Naive thymus-derived CD4-positive, alpha-beta T cell (primary cell): ENCODE measurements at regions not wholly inside any gene's neighbourhood (a gene's known extent, or its start where the extent isn't known, plus 50 kb on each side); places are given as distances from the start of the nearest gene placed in this dataset.

Source experiments
- ATAC-seq: fragments of 150-1000 bp; cut with Tn5 transposase; 2 replicates; pipeline ENCODE4 v1.10.0; 2021; ENCODE audit warnings: mild to moderate bottlenecking, moderate library complexity
- CTCF ChIA-PET: fragments of 350-600 bp; sonication (Branson Sonifier 250); formaldehyde crosslinking; loops from one replicate; lab custom pipeline; 2021; ENCODE audit warnings: antibody characterized with exemption; lab: Charles Lee
- POLR2A ChIA-PET: fragments of 350-600 bp; sonication (Branson Sonifier 250); formaldehyde crosslinking; loops from one replicate; lab custom pipeline; 2021; ENCODE audit warnings: antibody characterized with exemption, inconsistent platforms; lab: Charles Lee
- DNase-seq, 9 donors: peaks; one replicate each; pipeline versions ENCODE4 v3.0.0 to v3.0.0-alpha.2; 2020 to 2022; ENCODE audit warnings: mixed read lengths in 1 of 9
- H3K27ac ChIP-seq: one replicate; pipeline ENCODE4 v1.7.0; 2013; ENCODE audit warnings: mild to moderate bottlenecking, low read depth, low read length, moderate library complexity
- H3K27me3 ChIP-seq, 2 donors: one replicate each; pipeline ENCODE4 v1.7.0; 2013; ENCODE audit warnings: low read length in 2 of 2, mild to moderate bottlenecking in 2 of 2, moderate library complexity in 2 of 2; ENCODE audit not compliant: control insufficient read depth in 2 of 2, insufficient read depth in 2 of 2
- H3K36me3 ChIP-seq, 3 experiments: 1 replicate in 2 of 3; 2 replicates in 1 of 3; pipeline ENCODE4 v1.7.0; 2013; ENCODE audit warnings: low read length in 3 of 3, mild to moderate bottlenecking in 3 of 3, moderate library complexity in 1 of 3; ENCODE audit not compliant: insufficient read depth in 3 of 3, control insufficient read depth in 2 of 3
- H3K4me1 ChIP-seq, 2 donors: one replicate each; pipeline ENCODE4 v1.7.0; 2013; ENCODE audit warnings: low read length in 2 of 2, mild to moderate bottlenecking in 2 of 2, moderate library complexity in 1 of 2; ENCODE audit not compliant: control insufficient read depth in 2 of 2, insufficient read depth in 2 of 2
- H3K4me3 ChIP-seq: 2 replicates; pipeline ENCODE4 v1.7.0; 2013; ENCODE audit warnings: mild to moderate bottlenecking, low read length
- H3K9me3 ChIP-seq, 3 experiments: 1 replicate in 2 of 3; 2 replicates in 1 of 3; pipeline ENCODE4 v1.7.0; 2013; ENCODE audit warnings: low read length in 3 of 3; ENCODE audit not compliant: control insufficient read depth in 2 of 3
- H3K27ac Mint-ChIP-seq, 9 donors: one replicate each; pipeline ENCODE4 v1.8.0; 2020 to 2022; ENCODE audit warnings: mixed read lengths in 9 of 9, mild to moderate bottlenecking in 8 of 9, moderate library complexity in 5 of 9, inconsistent platforms in 2 of 9
- H3K27me3 Mint-ChIP-seq, 5 donors: one replicate each; pipeline ENCODE4 v1.8.0; 2021 to 2022; ENCODE audit warnings: mixed read lengths in 5 of 5, mild to moderate bottlenecking in 1 of 5
- H3K36me3 Mint-ChIP-seq, 5 donors: one replicate each; pipeline ENCODE4 v1.8.0; 2020 to 2022; ENCODE audit warnings: mixed read lengths in 5 of 5, mild to moderate bottlenecking in 3 of 5, inconsistent platforms in 1 of 5
- H3K4me1 Mint-ChIP-seq, 7 donors: one replicate each; pipeline ENCODE4 v1.8.0; 2020 to 2022; ENCODE audit warnings: mixed read lengths in 7 of 7, mild to moderate bottlenecking in 3 of 7, inconsistent platforms in 1 of 7
- H3K4me3 Mint-ChIP-seq, 10 donors: one replicate each; pipeline ENCODE4 v1.8.0; 2020 to 2022; ENCODE audit warnings: mild to moderate bottlenecking in 10 of 10, mixed read lengths in 10 of 10, moderate library complexity in 6 of 10, inconsistent platforms in 2 of 10
- H3K9me3 Mint-ChIP-seq, 11 donors: one replicate each; pipeline ENCODE4 v1.8.0; 2020 to 2022; ENCODE audit warnings: mixed read lengths in 11 of 11, mild to moderate bottlenecking in 4 of 11, inconsistent platforms in 1 of 11, moderate library complexity in 1 of 11
- intact Hi-C, 2 donors: fragments of 100-400 bp; cut with micrococcal nuclease; formaldehyde crosslinking; loops; one replicate each; pipeline ENCODE4 v1.15.1; 2023

DNA sequence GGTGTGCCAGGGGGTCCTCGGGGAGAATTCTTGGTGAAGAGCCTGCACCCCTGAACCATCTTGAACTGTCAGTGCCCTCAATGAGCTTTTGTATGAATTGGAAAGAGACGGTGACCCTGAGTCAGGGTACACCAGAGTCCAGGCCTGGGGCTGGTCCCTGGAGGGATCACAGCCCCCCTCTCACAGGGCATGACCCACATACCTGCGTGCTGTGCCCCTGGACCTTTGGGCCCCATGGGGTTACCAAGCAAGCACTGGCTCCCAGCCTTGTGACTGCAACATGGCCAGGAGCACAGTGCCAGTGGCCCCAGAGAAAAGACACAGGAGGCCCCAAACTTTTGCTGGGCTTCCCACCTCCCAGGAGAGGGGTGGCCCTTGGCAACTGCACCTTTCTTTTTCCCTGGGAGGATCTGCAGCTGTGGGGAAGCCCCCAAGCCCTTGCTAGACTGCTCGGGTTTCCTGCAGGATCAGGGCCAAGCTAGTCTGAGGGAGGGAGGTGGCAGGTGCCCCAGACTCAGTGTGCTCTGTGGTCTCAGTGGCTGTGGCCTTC, 153.5 kb downstream of the ZNF248 start:
- intact Hi-C loops: no loop called here
- no peak for ATAC-seq
- peaks cover 0 to 12% (median 0%) of the 10 kb centered on the region in 3 experiments for H3K9me3 ChIP-seq
- DNase-seq: no peak
- H3K36me3 Mint-ChIP-seq: no peaks in the 10 kb centered on the region
- CTCF ChIA-PET: no interaction called here
- H3K9me3 Mint-ChIP-seq: peaks cover 6 to 19% (median 13%) of the 10 kb centered on the region in 11 donors
- no peak overlapping the region for H3K4me3 ChIP-seq
- POLR2A ChIA-PET: no interaction called here
- H3K4me1 Mint-ChIP-seq: no peaks in the 10 kb centered on the region
- H3K27me3 ChIP-seq: no peaks in the 10 kb centered on the region
- no peaks in the 10 kb centered on the region for H3K4me1 ChIP-seq
- H3K4me3 Mint-ChIP-seq: no peak overlapping the region
- no peaks in the 10 kb centered on the region for H3K36me3 ChIP-seq
- peaks cover 0 to 5% (median 0%) of the 10 kb centered on the region in 5 donors for H3K27me3 Mint-ChIP-seq
- no peak overlapping the region for H3K27ac Mint-ChIP-seq
- no peak overlapping the region for H3K27ac ChIP-seq

GRCh38 chr10:37703114-37703513, 154.3 kb downstream of the ZNF248 start:
- H3K36me3 Mint-ChIP-seq: no peaks in the 10 kb centered on the region
- no peaks in the 10 kb centered on the region for H3K4me1 Mint-ChIP-seq
- ChIA-PET CTCF (no interaction called here), POLR2A (no interaction called here)
- H3K27me3 Mint-ChIP-seq: peaks cover 0 to 5% (median 0%) of the 10 kb centered on the region in 5 donors
- H3K9me3 ChIP-seq: peaks cover 0 to 12% (median 0%) of the 10 kb centered on the region in 3 experiments
- intact Hi-C loops: no loop called here
- no peak overlapping the region for H3K4me3 ChIP-seq
- ATAC-seq (no peak), DNase-seq (no peak)
- no peaks in the 10 kb centered on the region for H3K36me3 ChIP-seq
- no peaks in the 10 kb centered on the region for H3K4me1 ChIP-seq
- no peak overlapping the region for H3K27ac Mint-ChIP-seq
- peaks cover 6 to 27% (median 14%) of the 10 kb centered on the region in 11 donors for H3K9me3 Mint-ChIP-seq
- H3K27me3 ChIP-seq: no peaks in the 10 kb centered on the region
- H3K27ac ChIP-seq: no peak overlapping the region
- no peak overlapping the region for H3K4me3 Mint-ChIP-seq

- no peaks in the 10 kb centered on the region for H3K4me1 Mint-ChIP-seq
- no peak overlapping the region for H3K27ac Mint-ChIP-seq
- intact Hi-C loops: no loop called here
- no peak for ATAC-seq
- Histone ChIP-seq H3K9me3 (peaks cover 0 to 12% (median 0%) of the 10 kb centered on the region in 3 experiments), H3K36me3 (no peaks in the 10 kb centered on the region), H3K27me3 (no peaks in the 10 kb centered on the region), H3K4me1 (no peaks in the 10 kb centered on the region), H3K4me3 (no peak overlapping the region), H3K27ac (no peak overlapping the region)
- ChIA-PET POLR2A (no interaction called here), CTCF (no interaction called here)
- H3K36me3 Mint-ChIP-seq: no peaks in the 10 kb centered on the region
- no peak for DNase-seq
- H3K27me3 Mint-ChIP-seq: peaks cover 0 to 5% (median 0%) of the 10 kb centered on the region in 5 donors
- H3K9me3 Mint-ChIP-seq: peaks cover 6 to 35% (median 17%) of the 10 kb centered on the region in 11 donors
- H3K4me3 Mint-ChIP-seq: no peak overlapping the region
Observed at GRCh38 chr10:37701781-37702493, 155.5 kb downstream of the ZNF248 start.

- CTCF ChIA-PET: no interaction called here
- no peak overlapping the region for H3K27ac Mint-ChIP-seq
- POLR2A ChIA-PET: no interaction called here
- DNase-seq (no peak), ATAC-seq (no peak)
- H3K27me3 ChIP-seq: no peaks in the 10 kb centered on the region
- no peaks in the 10 kb centered on the region for H3K36me3 Mint-ChIP-seq
- peaks cover 0 to 9% (median 0%) of the 10 kb centered on the region in 3 experiments for H3K9me3 ChIP-seq
- H3K4me3 ChIP-seq: no peak overlapping the region
- intact Hi-C loops: no loop called here
- peaks cover 0 to 5% (median 0%) of the 10 kb centered on the region in 5 donors for H3K27me3 Mint-ChIP-seq
- no peaks in the 10 kb centered on the region for H3K4me1 Mint-ChIP-seq
- no peaks in the 10 kb centered on the region for H3K4me1 ChIP-seq
- H3K36me3 ChIP-seq: no peaks in the 10 kb centered on the region
- peaks cover 0 to 37% (median 17%) of the 10 kb centered on the region in 11 donors for H3K9me3 Mint-ChIP-seq
- no peak overlapping the region for H3K27ac ChIP-seq
- H3K4me3 Mint-ChIP-seq: no peak overlapping the region
Observed at GRCh38 chr10:37700886-37701780, 156.3 kb downstream of the ZNF248 start.

- Mint-ChIP-seq H3K27me3 (peaks cover 0 to 7% (median 0%) of the 10 kb centered on the region in 5 donors), H3K4me1 (peaks cover 0 to 2% (median 0%) of the 10 kb centered on the region in 7 donors), H3K27ac (no peak overlapping the region), H3K9me3 (peaks cover 4 to 47% (median 17%) of the 10 kb centered on the region in 11 donors), H3K4me3 (no peak overlapping the region), H3K36me3 (no peaks in the 10 kb centered on the region)
- DNase-seq: no peak
- Histone ChIP-seq H3K4me1 (no peaks in the 10 kb centered on the region), H3K27ac (no peak overlapping the region), H3K36me3 (no peaks in the 10 kb centered on the region), H3K4me3 (no peak overlapping the region), H3K9me3 (peaks cover 0 to 7% (median 0%) of the 10 kb centered on the region in 3 experiments), H3K27me3 (no peaks in the 10 kb centered on the region)
- POLR2A ChIA-PET: no interaction called here
- no peak for ATAC-seq
- intact Hi-C loops: no loop called here
- CTCF ChIA-PET: no interaction called here
Observed at GRCh38 chr10:37687581-37687980, 169.8 kb downstream of the ZNF248 start.

GRCh38 chr10:37685741-37686683, 171.4 kb downstream of the ZNF248 start:
- Mint-ChIP-seq H3K9me3 (peaks cover 4 to 49% (median 19%) of the 10 kb centered on the region in 11 donors), H3K36me3 (no peaks in the 10 kb centered on the region), H3K27ac (no peak overlapping the region), H3K4me3 (no peak overlapping the region), H3K27me3 (peaks cover 0 to 10% (median 0%) of the 10 kb centered on the region in 5 donors), H3K4me1 (peaks cover 0 to 2% (median 0%) of the 10 kb centered on the region in 7 donors)
- DNase-seq: no peak
- H3K27ac ChIP-seq: no peak overlapping the region
- ChIA-PET CTCF (no interaction called here), POLR2A (no interaction called here)
- ATAC-seq: no peak
- no peaks in the 10 kb centered on the region for H3K36me3 ChIP-seq
- intact Hi-C loops: no loop called here
- H3K27me3 ChIP-seq: no peaks in the 10 kb centered on the region
- peaks cover 0 to 7% (median 0%) of the 10 kb centered on the region in 3 experiments for H3K9me3 ChIP-seq
- H3K4me1 ChIP-seq: no peaks in the 10 kb centered on the region
- H3K4me3 ChIP-seq: no peak overlapping the region
